Astrocyte (in vitro differentiated cells and primary cell): ENCODE measurements at regions not wholly inside any gene's neighbourhood (a gene's known extent, or its start where the extent isn't known, plus 50 kb on each side); places are given as distances from the start of the nearest gene placed in this dataset.

Experiments used
- DNase-seq: peaks from one replicate; pipeline ENCODE4 v3.0.0-alpha.2; 2010; ENCODE audit warnings: low read depth
- FAIRE-seq: peaks from 2 replicates; lab custom pipeline; 2011; peaks lifted over from hg19 to GRCh38; lab: Jason Lieb, UNC
- H2AFZ ChIP-seq: 2 replicates; pipeline ENCODE4 v1.6.0; 2012; ENCODE audit warnings: low read depth, low read length, inconsistent platforms
- H3K27ac ChIP-seq: 2 replicates; pipeline ENCODE4 v1.5.1; 2011; ENCODE audit warnings: low read depth, low read length, inconsistent platforms
- H3K27me3 ChIP-seq: 2 replicates; pipeline ENCODE4 v1.6.0; 2011; ENCODE audit warnings: low read length, inconsistent platforms; ENCODE audit not compliant: insufficient read depth
- H3K36me3 ChIP-seq: 2 replicates; pipeline ENCODE4 v1.5.1; 2011; ENCODE audit warnings: low read length, inconsistent platforms; ENCODE audit not compliant: insufficient read depth
- H3K4me1 ChIP-seq: 2 replicates; pipeline ENCODE4 v1.5.1; 2011; ENCODE audit warnings: low read length, inconsistent platforms; ENCODE audit not compliant: insufficient read depth
- H3K4me2 ChIP-seq: 2 replicates; pipeline ENCODE4 v1.6.0; 2012; ENCODE audit warnings: low read length, inconsistent platforms
- H3K4me3 ChIP-seq: 2 replicates; pipeline ENCODE4 v1.5.1; 2011; ENCODE audit warnings: low read depth, mild to moderate bottlenecking, low read length, inconsistent platforms; ENCODE audit not compliant: insufficient read depth
- H3K79me2 ChIP-seq: 2 replicates; pipeline ENCODE4 v1.6.0; 2012; ENCODE audit warnings: mild to moderate bottlenecking, low read length, inconsistent platforms; ENCODE audit not compliant: insufficient read depth
- H3K9ac ChIP-seq: 2 replicates; pipeline ENCODE4 v1.6.0; 2012; ENCODE audit warnings: mild to moderate bottlenecking, low read length, inconsistent platforms
- H3K9me3 ChIP-seq: 2 replicates; pipeline ENCODE4 v1.5.1; 2012; ENCODE audit warnings: low read depth, mild to moderate bottlenecking, low read length, inconsistent platforms; ENCODE audit not compliant: insufficient read depth
- H4K20me1 ChIP-seq: 2 replicates; pipeline ENCODE4 v1.6.0; 2012; ENCODE audit warnings: low read length, inconsistent platforms; ENCODE audit not compliant: insufficient read depth
- H3K27ac Mint-ChIP-seq: one replicate; pipeline ENCODE4 v1.8.0; 2021; ENCODE audit warnings: mild to moderate bottlenecking, mixed read lengths; ENCODE audit not compliant: unreplicated experiment
- H3K27me3 Mint-ChIP-seq: one replicate; pipeline ENCODE4 v1.8.0; 2021; ENCODE audit warnings: low read depth, mixed read lengths; ENCODE audit not compliant: unreplicated experiment
- H3K36me3 Mint-ChIP-seq: one replicate; pipeline ENCODE4 v1.8.0; 2021; ENCODE audit warnings: low read depth, mixed read lengths; ENCODE audit not compliant: unreplicated experiment
- H3K4me1 Mint-ChIP-seq: one replicate; pipeline ENCODE4 v1.8.0; 2021; ENCODE audit warnings: low read depth, mixed read lengths; ENCODE audit not compliant: unreplicated experiment
- H3K4me3 Mint-ChIP-seq: one replicate; pipeline ENCODE4 v1.8.0; 2021; ENCODE audit warnings: mild to moderate bottlenecking, moderate library complexity, mixed read lengths; ENCODE audit not compliant: unreplicated experiment
- H3K9me3 Mint-ChIP-seq: one replicate; pipeline ENCODE4 v1.8.0; 2021; ENCODE audit warnings: mild to moderate bottlenecking, mixed read lengths; ENCODE audit not compliant: unreplicated experiment
- CTCF ChIP-seq: IDR thresholded peaks from 2 replicates; pipeline ENCODE4 v1.5.1; 2011; ENCODE audit warnings: low read depth, mild to moderate bottlenecking, inconsistent platforms, low read length, moderate library complexity; ENCODE audit not compliant: insufficient read depth
- EZH2 ChIP-seq: IDR thresholded peaks from 2 replicates; pipeline ENCODE4 v1.6.1; 2012; ENCODE audit warnings: mild to moderate bottlenecking, low read length, inconsistent platforms; ENCODE audit not compliant: insufficient read depth

DNA sequence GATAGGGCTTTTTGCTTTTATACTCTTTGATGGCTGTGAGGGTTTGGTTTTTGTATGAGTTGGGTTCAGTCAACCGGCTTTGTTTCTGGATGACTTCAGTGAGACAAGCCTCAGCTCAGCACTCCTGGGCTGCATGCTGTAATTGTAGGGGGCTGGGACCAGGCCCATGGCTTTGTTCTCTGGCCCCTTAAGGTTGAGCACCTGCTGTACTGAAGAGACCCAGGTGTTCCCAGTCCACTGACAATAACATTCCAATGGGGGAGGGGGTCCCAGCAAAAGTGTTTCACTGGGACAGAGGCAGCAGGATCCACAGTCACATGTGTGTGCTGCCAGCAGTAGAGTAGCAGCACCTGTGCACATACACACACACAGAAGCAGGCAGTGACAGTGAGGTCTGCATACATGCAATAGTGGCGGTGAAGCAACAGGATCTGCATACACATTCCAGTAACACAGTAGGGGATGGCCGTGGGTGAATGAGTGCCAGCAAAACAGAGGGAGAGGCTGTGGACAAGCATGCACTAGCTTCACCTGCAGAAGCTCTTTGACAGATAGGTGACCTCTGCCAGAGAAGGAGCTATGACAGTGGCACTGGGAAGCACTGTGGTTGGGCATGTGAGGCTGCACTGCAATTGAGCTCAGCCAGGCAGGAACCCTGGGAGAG lies 240.4 kb downstream of the ASCL1 start:
- H3K36me3 ChIP-seq, result no peaks in the 10 kb centered on the region
- DNase-seq (no peak), FAIRE-seq (no peak)
- peaks cover 3% of the 10 kb centered on the region for H3K27me3 Mint-ChIP-seq
- no peaks in the 10 kb centered on the region for H3K4me1 ChIP-seq
- no peak overlapping the region for H2AFZ ChIP-seq
- TF ChIP-seq EZH2 (no peak), CTCF (no peak)
- H3K79me2 ChIP-seq, result no peaks in the 10 kb centered on the region
- H3K4me2 ChIP-seq, result no peak overlapping the region
- H3K9me3 Mint-ChIP-seq, result peaks cover 4% of the 10 kb centered on the region
- H3K4me1 Mint-ChIP-seq, result no peaks in the 10 kb centered on the region
- no peak overlapping the region for H3K27ac Mint-ChIP-seq
- H3K36me3 Mint-ChIP-seq, result no peaks in the 10 kb centered on the region
- no peak overlapping the region for H3K27ac ChIP-seq
- no peak overlapping the region for H3K4me3 Mint-ChIP-seq
- no peaks in the 10 kb centered on the region for H4K20me1 ChIP-seq
- no peak overlapping the region for H3K9ac ChIP-seq
- peaks cover 13% of the 10 kb centered on the region for H3K9me3 ChIP-seq
- H3K27me3 ChIP-seq, result no peaks in the 10 kb centered on the region
- H3K4me3 ChIP-seq, result no peak overlapping the region

DNA sequence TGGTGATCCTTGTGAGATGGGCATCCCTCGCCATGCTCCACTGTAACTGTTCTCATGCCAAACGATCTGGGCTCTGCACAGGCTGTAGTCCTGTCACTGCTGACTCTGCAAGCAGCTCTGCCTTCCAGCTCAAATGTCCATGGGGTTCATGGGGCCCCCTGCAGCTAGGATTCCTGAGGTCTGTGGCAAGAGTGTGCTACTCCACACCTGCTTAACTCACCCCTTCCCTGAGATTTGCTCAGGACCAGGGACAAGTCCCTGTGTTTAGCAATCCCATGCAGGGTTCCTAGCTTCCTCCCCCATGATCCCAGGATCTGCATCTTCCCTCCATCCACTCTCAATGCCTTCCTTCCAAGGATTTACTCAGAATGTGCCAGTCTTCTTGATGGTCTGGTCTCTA lies 241.0 kb downstream of the ASCL1 start:
- no peak for FAIRE-seq
- Histone ChIP-seq H3K27ac (no peak overlapping the region), H3K9me3 (peaks cover 13% of the 10 kb centered on the region), H3K79me2 (no peaks in the 10 kb centered on the region), H3K4me2 (no peak overlapping the region), H3K36me3 (no peaks in the 10 kb centered on the region), H3K4me3 (no peak overlapping the region), H2AFZ (no peak overlapping the region), H4K20me1 (no peaks in the 10 kb centered on the region), H3K4me1 (no peaks in the 10 kb centered on the region), H3K27me3 (no peaks in the 10 kb centered on the region), H3K9ac (no peak overlapping the region)
- no peaks in the 10 kb centered on the region for H3K4me1 Mint-ChIP-seq
- no peak overlapping the region for H3K4me3 Mint-ChIP-seq
- DNase-seq, result no peak
- no peaks in the 10 kb centered on the region for H3K36me3 Mint-ChIP-seq
- peaks cover 3% of the 10 kb centered on the region for H3K27me3 Mint-ChIP-seq
- H3K9me3 Mint-ChIP-seq, result peaks cover 4% of the 10 kb centered on the region
- no peak overlapping the region for H3K27ac Mint-ChIP-seq
- TF ChIP-seq EZH2 (no peak), CTCF (no peak)

GRCh38 chr12:103205906-103206305 lies 248.4 kb downstream of the ASCL1 start:
- Histone ChIP-seq H3K36me3 (no peaks in the 10 kb centered on the region), H3K27ac (no peak overlapping the region), H2AFZ (no peak overlapping the region), H3K79me2 (no peaks in the 10 kb centered on the region), H3K9ac (no peak overlapping the region), H3K27me3 (no peaks in the 10 kb centered on the region), H3K4me1 (no peaks in the 10 kb centered on the region), H3K9me3 (peaks cover 3% of the 10 kb centered on the region), H3K4me3 (no peak overlapping the region), H3K4me2 (no peak overlapping the region), H4K20me1 (no peaks in the 10 kb centered on the region)
- DNase-seq, result no peak
- Mint-ChIP-seq H3K4me3 (no peak overlapping the region), H3K36me3 (no peaks in the 10 kb centered on the region), H3K27me3 (peaks cover 4% of the 10 kb centered on the region), H3K27ac (no peak overlapping the region), H3K4me1 (peaks cover 2% of the 10 kb centered on the region), H3K9me3 (peaks cover 2% of the 10 kb centered on the region)
- TF ChIP-seq EZH2 (no peak), CTCF (no peak)
- FAIRE-seq, result no peak
